CD4-positive, CD25-positive, alpha-beta regulatory T cell (primary cell): ENCODE measurements at regions not wholly inside any gene's neighbourhood (a gene's known extent, or its start where the extent isn't known, plus 50 kb on each side); places are given as distances from the start of the nearest gene placed in this dataset.

ENCODE experiments used
- ATAC-seq, 2 donors: fragments of 150-1000 bp; cut with Tn5 transposase; one replicate each; pipeline ENCODE4 v1.10.0; 2021; ENCODE audit warnings: low read depth in 2 of 2, moderate number of reproducible peaks in 2 of 2, moderate library complexity in 1 of 2
- DNase-seq, 3 donors: peaks; one replicate each; pipeline versions ENCODE4 v3.0.0 to v3.0.0-alpha.2; 2012 to 2022; ENCODE audit warnings: mixed read lengths in 1 of 3
- H3K27ac ChIP-seq: one replicate; pipeline ENCODE4 v1.7.0; 2013; ENCODE audit warnings: mild to moderate bottlenecking, low read length; ENCODE audit not compliant: insufficient read depth, poor library complexity, severe bottlenecking
- H3K27me3 ChIP-seq: one replicate; pipeline ENCODE4 v1.7.0; 2013; ENCODE audit warnings: low read length; ENCODE audit not compliant: control insufficient read depth, insufficient read depth
- H3K36me3 ChIP-seq: one replicate; pipeline ENCODE4 v1.7.0; 2013; ENCODE audit warnings: mild to moderate bottlenecking, low read length, moderate library complexity; ENCODE audit not compliant: control insufficient read depth, insufficient read depth
- H3K4me1 ChIP-seq: 2 replicates; pipeline ENCODE4 v1.7.0; 2013; ENCODE audit warnings: mild to moderate bottlenecking, low read length; ENCODE audit not compliant: insufficient read depth, control insufficient read depth, poor library complexity, severe bottlenecking
- H3K4me3 ChIP-seq: one replicate; pipeline ENCODE4 v1.7.0; 2013; ENCODE audit warnings: low read depth, mild to moderate bottlenecking, low read length, moderate library complexity
- H3K9me3 ChIP-seq, 2 experiments: 1 replicate in 1 of 2; 2 replicates in 1 of 2; pipeline ENCODE4 v1.7.0; 2013; ENCODE audit warnings: low read length in 2 of 2, mild to moderate bottlenecking in 1 of 2, moderate library complexity in 1 of 2; ENCODE audit not compliant: control insufficient read depth in 2 of 2
- H3K27ac Mint-ChIP-seq, 3 donors: one replicate each; pipeline ENCODE4 v1.8.0; 2020 to 2022; ENCODE audit warnings: mild to moderate bottlenecking in 3 of 3, mixed read lengths in 3 of 3, moderate library complexity in 2 of 3
- H3K27me3 Mint-ChIP-seq: one replicate; pipeline ENCODE4 v1.8.0; 2022; ENCODE audit warnings: mild to moderate bottlenecking, mixed read lengths
- H3K36me3 Mint-ChIP-seq: one replicate; pipeline ENCODE4 v1.8.0; 2020; ENCODE audit warnings: mixed read lengths
- H3K4me1 Mint-ChIP-seq, 4 donors: one replicate each; pipeline ENCODE4 v1.8.0; 2020 to 2022; ENCODE audit warnings: mixed read lengths in 4 of 4, mild to moderate bottlenecking in 1 of 4
- H3K4me3 Mint-ChIP-seq, 4 donors: one replicate each; pipeline ENCODE4 v1.8.0; 2020 to 2022; ENCODE audit warnings: mild to moderate bottlenecking in 4 of 4, mixed read lengths in 4 of 4, moderate library complexity in 3 of 4
- H3K9me3 Mint-ChIP-seq, 7 donors: one replicate each; pipeline ENCODE4 v1.8.0; 2020 to 2022; ENCODE audit warnings: mixed read lengths in 7 of 7, mild to moderate bottlenecking in 3 of 7, moderate library complexity in 2 of 7

DNA sequence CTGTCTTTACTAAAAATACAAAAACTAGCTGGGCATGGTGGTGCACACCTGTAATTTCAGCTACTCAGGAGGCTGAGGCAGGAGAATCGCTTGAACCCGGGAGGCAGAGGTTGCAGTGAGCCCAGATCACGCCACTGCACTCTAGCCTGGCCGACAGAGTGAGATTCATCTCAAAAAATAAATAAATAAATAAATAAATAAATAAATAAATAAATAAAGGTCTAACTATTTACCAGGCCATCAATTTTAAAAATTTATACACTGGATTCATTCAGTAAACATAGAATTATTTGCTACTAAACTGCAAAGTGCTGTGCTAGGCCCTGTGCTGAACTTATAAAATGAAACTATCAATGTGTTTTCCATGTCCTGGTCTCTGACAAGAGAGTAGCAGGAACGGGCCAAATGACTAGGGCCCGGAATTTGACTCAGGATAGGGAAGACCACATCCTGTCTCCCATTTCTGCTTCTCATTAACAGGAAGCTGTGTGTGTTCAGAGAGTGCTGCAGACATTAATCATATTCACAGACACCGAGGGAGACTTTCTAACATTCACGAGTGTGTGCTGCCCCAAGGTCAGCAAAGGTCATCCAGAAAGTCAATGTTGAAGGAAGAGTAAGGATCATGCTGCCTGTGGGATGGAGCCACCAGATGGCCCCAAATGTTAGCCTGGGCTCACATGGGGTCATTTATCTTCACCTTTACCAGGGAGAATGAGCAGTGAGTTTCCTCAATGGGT lies 95.8 kb downstream of the SPP2 start:
- no peak overlapping the region for H3K27ac ChIP-seq
- no peaks in the 10 kb centered on the region for H3K27me3 ChIP-seq
- peak overlapping the region; percentile 10 for H3K4me3 ChIP-seq
- H3K9me3 ChIP-seq, result no peaks in the 10 kb centered on the region
- Mint-ChIP-seq H3K9me3 (no peaks in the 10 kb centered on the region), H3K27me3 (no peaks in the 10 kb centered on the region), H3K4me1 (peaks cover 12 to 38% (median 33%) of the 10 kb centered on the region in 4 donors), H3K4me3 (peak overlapping the region; percentile 4 to 87 (median 48)), H3K36me3 (no peaks in the 10 kb centered on the region), H3K27ac (peak overlapping the region; percentile 9 to 48 (median 22))
- H3K4me1 ChIP-seq, result peaks cover 27% of the 10 kb centered on the region
- no peak for ATAC-seq
- no peaks in the 10 kb centered on the region for H3K36me3 ChIP-seq
- DNase-seq, result no peak

- no peak overlapping the region for H3K4me3 Mint-ChIP-seq
- Histone ChIP-seq H3K9me3 (no peaks in the 10 kb centered on the region), H3K4me1 (peaks cover 27% of the 10 kb centered on the region), H3K36me3 (no peaks in the 10 kb centered on the region), H3K27me3 (no peaks in the 10 kb centered on the region), H3K4me3 (no peak overlapping the region), H3K27ac (no peak overlapping the region)
- H3K27me3 Mint-ChIP-seq, result no peaks in the 10 kb centered on the region
- H3K9me3 Mint-ChIP-seq, result no peaks in the 10 kb centered on the region
- peak overlapping the region in 1 of 3 donors; percentile 1 for H3K27ac Mint-ChIP-seq
- DNase-seq, result no peak
- ATAC-seq, result no peak
- H3K36me3 Mint-ChIP-seq, result no peaks in the 10 kb centered on the region
- peaks cover 12 to 40% (median 33%) of the 10 kb centered on the region in 4 donors for H3K4me1 Mint-ChIP-seq
These were observed 95.0 kb downstream of the SPP2 start for GRCh38 chr2:234145511-234145910.

DNA sequence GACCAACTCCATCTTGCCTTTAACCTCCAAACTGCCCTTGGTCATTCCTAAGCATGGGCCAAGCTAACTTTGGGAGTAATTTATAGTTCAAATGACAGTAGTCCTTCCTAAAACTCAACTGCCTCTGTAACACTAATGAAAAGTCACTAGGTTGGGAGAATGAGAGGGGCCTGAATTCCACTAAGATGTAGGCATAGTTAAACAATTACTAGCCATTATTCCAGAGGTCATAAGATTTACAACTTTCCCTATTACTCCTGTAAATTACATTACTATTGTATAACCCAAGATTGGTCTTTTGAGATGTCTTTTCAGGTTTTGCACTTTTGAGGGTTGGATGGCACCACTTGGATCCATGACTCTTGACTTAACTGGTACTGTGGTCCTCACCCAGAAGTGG lies 94.6 kb downstream of the SPP2 start:
- Mint-ChIP-seq H3K9me3 (no peaks in the 10 kb centered on the region), H3K27ac (peak overlapping the region in 2 of 3 donors; percentile 1 to 8), H3K4me1 (peaks cover 12 to 40% (median 33%) of the 10 kb centered on the region in 4 donors), H3K4me3 (no peak overlapping the region), H3K27me3 (no peaks in the 10 kb centered on the region), H3K36me3 (no peaks in the 10 kb centered on the region)
- Histone ChIP-seq H3K4me3 (no peak overlapping the region), H3K27me3 (no peaks in the 10 kb centered on the region), H3K36me3 (no peaks in the 10 kb centered on the region), H3K9me3 (no peaks in the 10 kb centered on the region), H3K27ac (no peak overlapping the region), H3K4me1 (peaks cover 27% of the 10 kb centered on the region)
- DNase-seq (no peak), ATAC-seq (no peak)

DNA sequence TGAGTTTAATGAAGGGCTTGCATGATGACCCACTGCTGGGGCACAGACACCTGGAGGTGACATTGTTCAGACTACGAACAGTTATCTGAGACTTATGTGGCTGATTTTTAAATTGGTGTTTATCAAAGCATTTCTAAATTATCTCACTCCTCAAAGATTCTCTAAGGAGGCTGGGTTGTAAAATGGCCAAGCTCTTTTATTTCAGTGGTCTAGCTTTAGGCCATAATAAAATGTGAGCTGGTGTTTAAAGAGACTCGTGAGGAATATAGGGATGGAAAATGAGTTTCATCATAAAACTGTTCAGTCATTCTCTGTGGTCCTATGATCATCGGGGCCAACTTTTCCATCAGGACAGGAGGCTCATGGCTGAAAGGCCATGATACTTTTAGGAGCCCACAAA lies 93.4 kb downstream of the SPP2 start:
- no peaks in the 10 kb centered on the region for H3K9me3 Mint-ChIP-seq

DNA sequence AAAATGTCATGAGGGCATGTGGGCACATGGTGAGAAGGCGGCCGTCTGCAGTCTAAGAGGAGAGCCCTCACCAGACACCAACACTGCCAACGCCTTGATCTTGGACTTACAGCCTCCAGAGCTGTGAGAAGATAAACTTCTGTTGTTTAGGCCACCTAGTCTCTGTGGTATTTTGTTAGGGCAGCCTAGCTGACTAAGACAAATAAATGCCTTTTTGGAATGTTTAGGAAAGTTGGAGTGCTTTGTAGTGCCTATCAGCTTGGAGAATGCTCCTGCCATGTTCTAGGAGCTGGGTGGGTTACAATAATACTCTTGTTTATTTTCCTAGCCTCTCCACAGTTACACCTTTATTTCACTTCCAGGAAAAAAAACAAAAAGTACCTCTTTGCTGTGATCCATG lies 92.0 kb downstream of the SPP2 start:
- H3K4me1 Mint-ChIP-seq, result peaks cover 10 to 24% (median 17%) of the 10 kb centered on the region in 4 donors
- H3K36me3 Mint-ChIP-seq, result no peaks in the 10 kb centered on the region
- no peak overlapping the region for H3K27ac Mint-ChIP-seq
- ATAC-seq, result no peak
- peaks cover 14% of the 10 kb centered on the region for H3K4me1 ChIP-seq
- no peak overlapping the region for H3K4me3 ChIP-seq
- H3K4me3 Mint-ChIP-seq, result no peak overlapping the region
- H3K27me3 ChIP-seq, result no peaks in the 10 kb centered on the region
- H3K27me3 Mint-ChIP-seq, result no peaks in the 10 kb centered on the region
- no peaks in the 10 kb centered on the region for H3K9me3 ChIP-seq
- DNase-seq, result no peak
- no peaks in the 10 kb centered on the region for H3K36me3 ChIP-seq
- H3K9me3 Mint-ChIP-seq, result no peaks in the 10 kb centered on the region
- no peak overlapping the region for H3K27ac ChIP-seq

More for the DNA sequence above, 93.4 kb downstream of the SPP2 start:
- DNase-seq, result no peak
- no peak overlapping the region for H3K4me3 ChIP-seq
- no peaks in the 10 kb centered on the region for H3K36me3 Mint-ChIP-seq
- peak overlapping the region in 2 of 3 donors; percentile 20 to 28 for H3K27ac Mint-ChIP-seq
- peaks cover 12 to 36% (median 27%) of the 10 kb centered on the region in 4 donors for H3K4me1 Mint-ChIP-seq
- H3K27me3 Mint-ChIP-seq, result no peaks in the 10 kb centered on the region
- no peak for ATAC-seq
- no peak overlapping the region for H3K4me3 Mint-ChIP-seq
- no peaks in the 10 kb centered on the region for H3K27me3 ChIP-seq
- peaks cover 27% of the 10 kb centered on the region for H3K4me1 ChIP-seq
- H3K27ac ChIP-seq, result no peak overlapping the region
- no peaks in the 10 kb centered on the region for H3K9me3 ChIP-seq
- H3K36me3 ChIP-seq, result no peaks in the 10 kb centered on the region

GRCh38 chr2:234139755-234140154 lies 89.3 kb downstream of the SPP2 start:
- Histone ChIP-seq H3K36me3 (no peaks in the 10 kb centered on the region), H3K9me3 (no peaks in the 10 kb centered on the region), H3K4me1 (no peaks in the 10 kb centered on the region), H3K27ac (no peak overlapping the region), H3K4me3 (no peak overlapping the region), H3K27me3 (no peaks in the 10 kb centered on the region)
- no peak overlapping the region for H3K4me3 Mint-ChIP-seq
- peaks cover 4% of the 10 kb centered on the region for H3K27me3 Mint-ChIP-seq
- DNase-seq (no peak), ATAC-seq (no peak)
- H3K36me3 Mint-ChIP-seq, result no peaks in the 10 kb centered on the region
- no peaks in the 10 kb centered on the region for H3K9me3 Mint-ChIP-seq
- H3K27ac Mint-ChIP-seq, result peak overlapping the region in 1 of 3 donors; percentile 41
- peaks cover 3 to 29% (median 22%) of the 10 kb centered on the region in 4 donors for H3K4me1 Mint-ChIP-seq

DNA sequence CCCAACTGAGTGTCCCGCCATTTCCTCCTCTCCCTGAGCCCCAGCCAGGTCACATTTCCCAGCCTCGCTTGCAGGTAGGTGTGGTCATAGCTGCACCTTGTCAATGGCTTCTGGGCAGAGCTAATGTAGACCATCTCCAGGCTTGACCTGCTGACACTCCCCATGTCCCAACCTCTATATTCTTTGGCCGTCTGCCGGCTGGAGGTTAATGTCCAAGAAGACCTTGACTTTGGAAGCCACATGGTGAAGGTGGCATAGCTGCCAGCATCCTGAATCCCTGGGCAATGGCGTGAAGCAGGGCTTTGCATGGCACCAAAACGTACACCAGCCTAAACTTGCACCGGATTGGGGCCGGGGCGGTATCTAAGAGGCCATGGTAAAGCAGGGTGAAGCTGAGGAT lies 88.3 kb downstream of the SPP2 start:
- Histone ChIP-seq H3K4me3 (no peak overlapping the region), H3K4me1 (no peaks in the 10 kb centered on the region), H3K36me3 (no peaks in the 10 kb centered on the region), H3K9me3 (no peaks in the 10 kb centered on the region), H3K27me3 (no peaks in the 10 kb centered on the region), H3K27ac (no peak overlapping the region)
- ATAC-seq (no peak), DNase-seq (no peak)
- Mint-ChIP-seq H3K36me3 (no peaks in the 10 kb centered on the region), H3K4me1 (peaks cover 3 to 29% (median 22%) of the 10 kb centered on the region in 4 donors), H3K4me3 (no peak overlapping the region), H3K27me3 (peaks cover 4% of the 10 kb centered on the region), H3K9me3 (no peaks in the 10 kb centered on the region), H3K27ac (peak overlapping the region in 1 of 3 donors; percentile 41)
